KMS-11 (cell line): ENCODE measurements at regions not wholly inside any gene's neighbourhood (a gene's known extent, or its start where the extent isn't known, plus 50 kb on each side); places are given as distances from the start of the nearest gene placed in this dataset.

Source experiments
- H2AFZ ChIP-seq: fragments of 200-600 bp; sonication (generic); 2 replicates; pipeline ENCODE4 v1.6.1; 2016; ENCODE audit warnings: antibody characterized with exemption, mixed run types, low read depth
- H3K27ac ChIP-seq: fragments of 200-600 bp; sonication (generic); 2 replicates; pipeline ENCODE4 v1.6.1; 2016; ENCODE audit warnings: mild to moderate bottlenecking, mixed run types
- H3K27me3 ChIP-seq: fragments of 200-600 bp; sonication (generic); 2 replicates; pipeline ENCODE4 v1.6.1; 2017; ENCODE audit warnings: mild to moderate bottlenecking, low read depth, mixed run types, moderate library complexity; ENCODE audit not compliant: insufficient read depth
- H3K36me3 ChIP-seq: fragments of 200-600 bp; sonication (generic); 2 replicates; pipeline ENCODE4 v1.6.1; 2017; ENCODE audit warnings: mild to moderate bottlenecking, mixed run types; ENCODE audit not compliant: insufficient read depth
- H3K4me1 ChIP-seq: fragments of 200-600 bp; sonication (generic); 2 replicates; pipeline ENCODE4 v1.6.1; 2016; ENCODE audit warnings: mild to moderate bottlenecking, low read depth, mixed run types; ENCODE audit not compliant: poor library complexity, severe bottlenecking
- H3K4me2 ChIP-seq: fragments of 200-600 bp; sonication (generic); 2 replicates; pipeline ENCODE4 v1.7.0; 2016; ENCODE audit warnings: mild to moderate bottlenecking, mixed run types
- H3K4me3 ChIP-seq: fragments of 200-600 bp; sonication (generic); IDR thresholded peaks from 2 replicates; pipeline ENCODE4 v1.6.1; 2017; ENCODE audit warnings: low read depth, low read length, mixed read lengths; ENCODE audit not compliant: insufficient read depth
- H3K79me2 ChIP-seq: fragments of 200-600 bp; sonication (generic); 2 replicates; pipeline ENCODE4 v1.6.1; 2016; ENCODE audit warnings: low read depth, mixed run types; ENCODE audit not compliant: insufficient read depth
- H3K9ac ChIP-seq: fragments of 200-600 bp; sonication (generic); 2 replicates; pipeline ENCODE4 v1.6.1; 2016; ENCODE audit warnings: mild to moderate bottlenecking, mixed run types
- H4K20me1 ChIP-seq: fragments of 200-600 bp; sonication (generic); 2 replicates; pipeline ENCODE4 v1.6.1; 2016; ENCODE audit warnings: mild to moderate bottlenecking, mixed run types; ENCODE audit not compliant: insufficient read depth
- TF ChIP-seq, protein P1 (sequence below): fragments of 200-600 bp; sonication (generic); conservative IDR thresholded peaks from 2 replicates; pipeline ENCODE4 v1.6.1; 2017; ENCODE audit warnings: low read depth, mild to moderate bottlenecking, antibody characterized with exemption, low read length, moderate library complexity, mixed read lengths

DNA sequence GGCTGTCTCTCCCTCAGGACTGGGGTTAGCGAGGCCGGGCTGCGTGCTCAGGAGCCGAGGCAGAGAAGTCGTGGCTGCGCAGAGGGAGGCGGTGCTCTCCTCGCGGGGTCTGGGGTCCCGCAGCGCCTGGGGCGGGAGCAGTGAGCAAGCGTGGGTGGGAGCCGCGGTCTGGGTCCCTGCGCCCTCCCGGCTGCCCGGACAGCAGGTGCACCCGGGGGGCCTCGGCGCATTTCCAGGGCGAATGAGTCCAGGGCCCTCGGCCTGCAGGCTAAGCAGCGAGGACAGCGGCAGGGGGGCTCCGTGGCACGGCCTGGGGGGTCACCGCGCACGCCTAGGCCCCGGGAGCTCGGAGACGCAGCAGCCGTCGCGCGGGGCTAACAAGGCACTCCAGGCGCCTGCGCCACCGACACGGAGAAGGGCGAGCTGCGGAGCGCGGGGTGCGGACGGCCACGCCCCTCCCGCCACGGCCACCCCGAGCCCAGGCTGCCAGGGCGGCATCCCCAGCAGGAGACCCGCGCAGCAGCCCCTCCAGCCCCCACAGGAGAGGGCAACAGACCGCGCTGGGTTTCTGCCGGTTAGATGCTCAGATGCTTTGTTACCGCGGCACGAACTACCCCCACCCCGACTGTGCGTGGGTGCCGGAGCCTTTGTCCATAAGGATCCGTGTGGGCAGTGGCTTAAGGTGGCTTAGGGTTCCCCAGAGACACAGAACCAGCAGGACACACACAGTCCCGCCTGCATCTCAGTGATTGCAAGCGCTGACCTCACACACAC is 117.7 kb upstream of the C14orf180 start:
- TF ChIP-seq, protein P1, sequence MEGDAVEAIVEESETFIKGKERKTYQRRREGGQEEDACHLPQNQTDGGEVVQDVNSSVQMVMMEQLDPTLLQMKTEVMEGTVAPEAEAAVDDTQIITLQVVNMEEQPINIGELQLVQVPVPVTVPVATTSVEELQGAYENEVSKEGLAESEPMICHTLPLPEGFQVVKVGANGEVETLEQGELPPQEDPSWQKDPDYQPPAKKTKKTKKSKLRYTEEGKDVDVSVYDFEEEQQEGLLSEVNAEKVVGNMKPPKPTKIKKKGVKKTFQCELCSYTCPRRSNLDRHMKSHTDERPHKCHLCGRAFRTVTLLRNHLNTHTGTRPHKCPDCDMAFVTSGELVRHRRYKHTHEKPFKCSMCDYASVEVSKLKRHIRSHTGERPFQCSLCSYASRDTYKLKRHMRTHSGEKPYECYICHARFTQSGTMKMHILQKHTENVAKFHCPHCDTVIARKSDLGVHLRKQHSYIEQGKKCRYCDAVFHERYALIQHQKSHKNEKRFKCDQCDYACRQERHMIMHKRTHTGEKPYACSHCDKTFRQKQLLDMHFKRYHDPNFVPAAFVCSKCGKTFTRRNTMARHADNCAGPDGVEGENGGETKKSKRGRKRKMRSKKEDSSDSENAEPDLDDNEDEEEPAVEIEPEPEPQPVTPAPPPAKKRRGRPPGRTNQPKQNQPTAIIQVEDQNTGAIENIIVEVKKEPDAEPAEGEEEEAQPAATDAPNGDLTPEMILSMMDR, result no peak
- no peak overlapping the region for H2AFZ ChIP-seq
- no peak overlapping the region for H3K4me3 ChIP-seq
- H3K9ac ChIP-seq, result no peak overlapping the region
- H3K4me1 ChIP-seq, result no peaks in the 10 kb centered on the region
- no peak overlapping the region for H3K27ac ChIP-seq
- H3K36me3 ChIP-seq, result no peaks in the 10 kb centered on the region
- H3K79me2 ChIP-seq, result no peaks in the 10 kb centered on the region
- peaks cover 4% of the 10 kb centered on the region; the same call in 1 of the 2 replicates for H3K27me3 ChIP-seq
- no peaks in the 10 kb centered on the region for H4K20me1 ChIP-seq
- no peak overlapping the region for H3K4me2 ChIP-seq

DNA sequence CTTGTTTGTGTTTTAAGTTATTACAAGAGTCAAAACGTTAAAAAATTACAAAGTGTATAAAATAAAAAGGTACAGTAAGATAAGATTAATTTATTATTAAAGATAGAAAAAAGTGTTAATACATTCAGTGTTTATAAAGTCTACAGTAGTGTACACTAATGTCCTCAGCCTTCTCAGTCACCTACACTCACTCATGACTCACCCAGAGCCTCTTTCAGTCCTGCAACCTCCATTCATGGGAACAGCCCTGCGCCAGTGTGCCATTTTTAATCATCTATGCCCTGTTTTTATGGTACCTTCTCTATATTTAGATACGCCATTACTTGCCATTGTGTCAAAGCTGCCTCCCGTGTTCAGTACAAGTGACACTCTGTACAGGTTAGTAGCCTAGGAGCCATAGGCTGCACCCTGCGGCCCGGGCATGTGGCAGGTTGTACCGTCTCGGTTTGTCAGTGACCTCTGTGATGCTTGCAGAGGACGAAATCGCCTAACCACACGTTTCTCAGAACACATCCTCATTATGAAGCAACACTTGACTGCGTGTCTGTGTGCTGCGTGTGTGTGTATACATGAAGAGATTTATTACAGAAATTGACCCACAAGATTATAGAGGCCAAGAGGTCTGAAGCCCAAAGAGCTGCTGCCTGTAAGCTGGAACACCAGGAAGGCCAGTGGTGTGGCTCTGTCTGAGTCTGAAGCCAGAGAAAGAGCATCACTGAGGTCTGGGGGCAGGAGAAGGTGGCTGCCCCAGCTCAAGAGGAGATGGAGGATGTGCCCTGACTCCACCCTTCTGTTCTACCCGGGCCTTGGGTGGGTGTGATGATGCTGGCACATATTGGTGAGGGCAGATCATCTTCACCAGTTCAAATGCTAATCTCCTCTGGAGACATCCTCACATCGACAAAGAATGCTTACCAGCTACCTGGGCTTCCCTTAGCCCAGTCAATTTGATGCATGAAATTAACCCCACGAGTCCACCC is 116.6 kb upstream of the C14orf180 start:
- no peak overlapping the region for H2AFZ ChIP-seq
- H3K36me3 ChIP-seq, result no peaks in the 10 kb centered on the region
- TF ChIP-seq, protein P1, result no peak
- H3K4me2 ChIP-seq, result no peak overlapping the region
- no peak overlapping the region for H3K4me3 ChIP-seq
- H3K9ac ChIP-seq, result no peak overlapping the region
- no peaks in the 10 kb centered on the region for H3K4me1 ChIP-seq
- no peaks in the 10 kb centered on the region for H4K20me1 ChIP-seq
- peaks cover 5% of the 10 kb centered on the region; the same call in 1 of the 2 replicates for H3K27me3 ChIP-seq
- H3K27ac ChIP-seq, result no peak overlapping the region
- no peaks in the 10 kb centered on the region for H3K79me2 ChIP-seq

DNA sequence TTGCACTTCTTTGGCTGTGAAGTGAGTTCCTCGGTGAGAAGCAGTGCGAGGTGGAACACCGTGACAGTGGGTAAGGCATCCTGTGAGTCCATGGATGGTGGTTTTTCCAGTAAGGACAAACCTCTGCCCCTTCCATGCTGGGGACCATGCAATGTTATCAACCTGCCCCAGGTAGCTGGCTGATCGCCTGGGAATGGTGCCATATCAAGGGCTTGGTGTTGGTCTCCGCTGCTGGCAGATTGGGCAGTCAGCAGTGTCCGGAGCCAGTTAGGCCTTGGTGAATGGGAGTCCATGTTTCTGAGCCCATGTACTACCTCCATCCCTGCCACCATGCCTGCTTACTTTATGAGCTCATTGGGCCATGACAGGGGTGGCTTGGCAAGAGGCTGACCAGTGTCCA is 114.7 kb upstream of the C14orf180 start:
- no peak overlapping the region for H3K4me3 ChIP-seq
- no peaks in the 10 kb centered on the region for H3K79me2 ChIP-seq
- H2AFZ ChIP-seq, result no peak overlapping the region
- no peak overlapping the region for H3K9ac ChIP-seq
- H3K4me2 ChIP-seq, result no peak overlapping the region
- no peaks in the 10 kb centered on the region for H4K20me1 ChIP-seq
- H3K27me3 ChIP-seq, result peaks cover 7% of the 10 kb centered on the region; the same call in 1 of the 2 replicates
- TF ChIP-seq, protein P1, result no peak
- H3K4me1 ChIP-seq, result no peaks in the 10 kb centered on the region
- no peaks in the 10 kb centered on the region for H3K36me3 ChIP-seq
- no peak overlapping the region for H3K27ac ChIP-seq

DNA sequence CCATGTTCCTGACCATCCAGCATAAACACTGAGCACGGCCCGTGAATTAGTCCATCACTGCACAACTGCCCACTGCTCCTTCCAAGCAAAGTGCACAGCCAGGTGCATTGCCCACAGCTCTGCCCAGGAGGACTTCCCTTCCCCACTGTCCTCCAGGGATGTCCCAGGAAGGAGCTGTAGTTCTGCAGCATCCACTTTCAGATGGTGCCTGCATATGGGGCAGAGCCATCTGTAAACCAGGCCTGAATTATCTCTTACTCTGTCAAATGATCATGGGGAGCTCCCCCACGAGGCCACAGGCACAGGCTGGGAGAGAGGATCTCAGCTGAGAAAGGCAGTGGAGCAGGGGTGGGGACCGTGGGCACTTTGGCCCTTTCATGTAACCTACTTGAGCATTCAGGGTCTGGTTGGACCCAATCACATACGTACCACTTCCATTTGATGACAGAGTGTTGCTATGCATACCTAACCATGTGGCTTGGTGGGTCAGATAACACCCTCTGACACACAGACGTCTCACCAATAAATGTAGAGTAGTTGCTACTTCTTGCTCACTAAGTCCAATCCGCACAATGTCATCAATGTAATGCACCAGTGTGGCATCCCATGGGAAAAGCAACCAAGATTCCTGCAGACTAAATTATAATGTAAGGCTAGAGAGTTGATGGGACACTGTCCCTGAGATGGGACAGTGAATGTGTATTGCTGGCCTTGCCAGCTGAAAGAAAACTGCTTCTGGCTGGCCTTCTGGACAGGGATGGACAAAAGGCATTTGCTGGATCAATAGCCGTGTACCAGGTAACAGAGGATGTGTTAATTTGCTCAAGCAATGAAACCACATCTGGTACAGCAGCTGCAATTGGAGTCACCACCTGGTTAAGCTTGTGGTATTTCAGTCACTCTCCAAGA is 113.8 kb upstream of the C14orf180 start:
- H3K4me3 ChIP-seq, result no peak overlapping the region

More for the DNA sequence above, 113.8 kb upstream of the C14orf180 start:
- Histone ChIP-seq H3K36me3 (no peaks in the 10 kb centered on the region), H3K27me3 (peaks cover 7% of the 10 kb centered on the region; the same call in 1 of the 2 replicates), H3K4me1 (no peaks in the 10 kb centered on the region), H4K20me1 (no peaks in the 10 kb centered on the region), H3K27ac (no peak overlapping the region), H3K4me2 (no peak overlapping the region), H3K79me2 (no peaks in the 10 kb centered on the region), H3K9ac (no peak overlapping the region), H2AFZ (no peak overlapping the region)
- TF ChIP-seq, protein P1, result no peak
